Astrocyte (in vitro differentiated cells and primary cell): ENCODE measurements at regions not wholly inside any gene's neighbourhood (a gene's known extent, or its start where the extent isn't known, plus 50 kb on each side); places are given as distances from the start of the nearest gene placed in this dataset.

ENCODE experiments used
- DNase-seq: peaks from one replicate; pipeline ENCODE4 v3.0.0-alpha.2; 2010; ENCODE audit warnings: low read depth
- FAIRE-seq: peaks from 2 replicates; lab custom pipeline; 2011; peaks lifted over from hg19 to GRCh38; lab: Jason Lieb, UNC
- H2AFZ ChIP-seq: 2 replicates; pipeline ENCODE4 v1.6.0; 2012; ENCODE audit warnings: low read depth, low read length, inconsistent platforms
- H3K27ac ChIP-seq: 2 replicates; pipeline ENCODE4 v1.5.1; 2011; ENCODE audit warnings: low read depth, low read length, inconsistent platforms
- H3K27me3 ChIP-seq: 2 replicates; pipeline ENCODE4 v1.6.0; 2011; ENCODE audit warnings: low read length, inconsistent platforms; ENCODE audit not compliant: insufficient read depth
- H3K36me3 ChIP-seq: 2 replicates; pipeline ENCODE4 v1.5.1; 2011; ENCODE audit warnings: low read length, inconsistent platforms; ENCODE audit not compliant: insufficient read depth
- H3K4me1 ChIP-seq: 2 replicates; pipeline ENCODE4 v1.5.1; 2011; ENCODE audit warnings: low read length, inconsistent platforms; ENCODE audit not compliant: insufficient read depth
- H3K4me2 ChIP-seq: 2 replicates; pipeline ENCODE4 v1.6.0; 2012; ENCODE audit warnings: low read length, inconsistent platforms
- H3K4me3 ChIP-seq: 2 replicates; pipeline ENCODE4 v1.5.1; 2011; ENCODE audit warnings: low read depth, mild to moderate bottlenecking, low read length, inconsistent platforms; ENCODE audit not compliant: insufficient read depth
- H3K79me2 ChIP-seq: 2 replicates; pipeline ENCODE4 v1.6.0; 2012; ENCODE audit warnings: mild to moderate bottlenecking, low read length, inconsistent platforms; ENCODE audit not compliant: insufficient read depth
- H3K9ac ChIP-seq: 2 replicates; pipeline ENCODE4 v1.6.0; 2012; ENCODE audit warnings: mild to moderate bottlenecking, low read length, inconsistent platforms
- H3K9me3 ChIP-seq: 2 replicates; pipeline ENCODE4 v1.5.1; 2012; ENCODE audit warnings: low read depth, mild to moderate bottlenecking, low read length, inconsistent platforms; ENCODE audit not compliant: insufficient read depth
- H4K20me1 ChIP-seq: 2 replicates; pipeline ENCODE4 v1.6.0; 2012; ENCODE audit warnings: low read length, inconsistent platforms; ENCODE audit not compliant: insufficient read depth
- H3K27ac Mint-ChIP-seq: one replicate; pipeline ENCODE4 v1.8.0; 2021; ENCODE audit warnings: mild to moderate bottlenecking, mixed read lengths; ENCODE audit not compliant: unreplicated experiment
- H3K27me3 Mint-ChIP-seq: one replicate; pipeline ENCODE4 v1.8.0; 2021; ENCODE audit warnings: low read depth, mixed read lengths; ENCODE audit not compliant: unreplicated experiment
- H3K36me3 Mint-ChIP-seq: one replicate; pipeline ENCODE4 v1.8.0; 2021; ENCODE audit warnings: low read depth, mixed read lengths; ENCODE audit not compliant: unreplicated experiment
- H3K4me1 Mint-ChIP-seq: one replicate; pipeline ENCODE4 v1.8.0; 2021; ENCODE audit warnings: low read depth, mixed read lengths; ENCODE audit not compliant: unreplicated experiment
- H3K4me3 Mint-ChIP-seq: one replicate; pipeline ENCODE4 v1.8.0; 2021; ENCODE audit warnings: mild to moderate bottlenecking, moderate library complexity, mixed read lengths; ENCODE audit not compliant: unreplicated experiment
- H3K9me3 Mint-ChIP-seq: one replicate; pipeline ENCODE4 v1.8.0; 2021; ENCODE audit warnings: mild to moderate bottlenecking, mixed read lengths; ENCODE audit not compliant: unreplicated experiment
- CTCF ChIP-seq: IDR thresholded peaks from 2 replicates; pipeline ENCODE4 v1.5.1; 2011; ENCODE audit warnings: low read depth, mild to moderate bottlenecking, inconsistent platforms, low read length, moderate library complexity; ENCODE audit not compliant: insufficient read depth
- EZH2 ChIP-seq: IDR thresholded peaks from 2 replicates; pipeline ENCODE4 v1.6.1; 2012; ENCODE audit warnings: mild to moderate bottlenecking, low read length, inconsistent platforms; ENCODE audit not compliant: insufficient read depth

- DNase-seq (peak; percentile 38), FAIRE-seq (no peak)
- H3K27ac ChIP-seq, result no peak overlapping the region
- H3K4me3 Mint-ChIP-seq, result no peak overlapping the region
- no peaks in the 10 kb centered on the region for H3K79me2 ChIP-seq
- TF ChIP-seq EZH2, result no peak
- no peak for TF ChIP-seq CTCF
- peaks cover 23% of the 10 kb centered on the region for H3K4me1 Mint-ChIP-seq
- H3K9me3 ChIP-seq, result no peaks in the 10 kb centered on the region
- H3K27me3 ChIP-seq, result no peaks in the 10 kb centered on the region
- H3K9me3 Mint-ChIP-seq, result peaks cover 2% of the 10 kb centered on the region
- no peak overlapping the region for H3K9ac ChIP-seq
- no peaks in the 10 kb centered on the region for H4K20me1 ChIP-seq
- H2AFZ ChIP-seq, result peak overlapping the region; percentile 2
- no peaks in the 10 kb centered on the region for H3K4me1 ChIP-seq
- H3K4me2 ChIP-seq, result no peak overlapping the region
- no peak overlapping the region for H3K4me3 ChIP-seq
- peaks cover 4% of the 10 kb centered on the region for H3K27me3 Mint-ChIP-seq
- no peaks in the 10 kb centered on the region for H3K36me3 ChIP-seq
- no peaks in the 10 kb centered on the region for H3K36me3 Mint-ChIP-seq
- H3K27ac Mint-ChIP-seq, result no peak overlapping the region
These were observed 98.4 kb upstream of the GNAQ start for GRCh38 chr9:78130004-78130403.

- Histone ChIP-seq H3K4me2 (no peak overlapping the region), H3K27ac (no peak overlapping the region), H3K79me2 (no peaks in the 10 kb centered on the region), H3K27me3 (no peaks in the 10 kb centered on the region), H3K4me1 (no peaks in the 10 kb centered on the region), H3K9me3 (no peaks in the 10 kb centered on the region), H3K4me3 (no peak overlapping the region), H3K9ac (no peak overlapping the region), H3K36me3 (no peaks in the 10 kb centered on the region), H2AFZ (no peak overlapping the region), H4K20me1 (no peaks in the 10 kb centered on the region)
- TF ChIP-seq CTCF (no peak), EZH2 (no peak)
- Mint-ChIP-seq H3K9me3 (peaks cover 5% of the 10 kb centered on the region), H3K4me3 (no peak overlapping the region), H3K36me3 (no peaks in the 10 kb centered on the region), H3K27me3 (peaks cover 4% of the 10 kb centered on the region), H3K4me1 (peaks cover 20% of the 10 kb centered on the region), H3K27ac (no peak overlapping the region)
- DNase-seq, result no peak
- FAIRE-seq, result no peak
These were observed 95.9 kb upstream of the GNAQ start for GRCh38 chr9:78127279-78128225.

- H3K27ac Mint-ChIP-seq, result no peak overlapping the region
- no peaks in the 10 kb centered on the region for H3K9me3 ChIP-seq
- peaks cover 11% of the 10 kb centered on the region for H3K4me1 Mint-ChIP-seq
- no peaks in the 10 kb centered on the region for H3K4me1 ChIP-seq
- FAIRE-seq (no peak), DNase-seq (no peak)
- no peak overlapping the region for H2AFZ ChIP-seq
- no peaks in the 10 kb centered on the region for H3K79me2 ChIP-seq
- peaks cover 9% of the 10 kb centered on the region for H3K27me3 Mint-ChIP-seq
- no peaks in the 10 kb centered on the region for H4K20me1 ChIP-seq
- no peaks in the 10 kb centered on the region for H3K36me3 Mint-ChIP-seq
- H3K4me3 ChIP-seq, result no peak overlapping the region
- no peak overlapping the region for H3K27ac ChIP-seq
- TF ChIP-seq EZH2, result no peak
- H3K9ac ChIP-seq, result no peak overlapping the region
- no peaks in the 10 kb centered on the region for H3K27me3 ChIP-seq
- no peaks in the 10 kb centered on the region for H3K36me3 ChIP-seq
- no peak overlapping the region for H3K4me2 ChIP-seq
- peaks cover 5% of the 10 kb centered on the region for H3K9me3 Mint-ChIP-seq
- no peak overlapping the region for H3K4me3 Mint-ChIP-seq
These were observed 92.2 kb upstream of the GNAQ start for GRCh38 chr9:78123808-78124207.
